Activated CD8-positive, alpha-beta memory T cell treated with anti-CD3 and anti-CD28 coated beads for 48 hours (primary cell): ENCODE measurements at regions not wholly inside any gene's neighbourhood (a gene's known extent, or its start where the extent isn't known, plus 50 kb on each side); places are given as distances from the start of the nearest gene placed in this dataset.
A peak's percentile ranks its signal among the peaks of the same experiment; 100 is the strongest.

Experiments
- DNase-seq, 3 experiments: peaks; one replicate each; pipeline ENCODE4 v3.0.0-alpha.2; 2020; ENCODE audit warnings: low read depth in 2 of 3, low spot score in 2 of 3

GRCh38 chr2:8019934-8020333 is 661.9 kb upstream of the ID2 start:
- no peak for DNase-seq

DNA sequence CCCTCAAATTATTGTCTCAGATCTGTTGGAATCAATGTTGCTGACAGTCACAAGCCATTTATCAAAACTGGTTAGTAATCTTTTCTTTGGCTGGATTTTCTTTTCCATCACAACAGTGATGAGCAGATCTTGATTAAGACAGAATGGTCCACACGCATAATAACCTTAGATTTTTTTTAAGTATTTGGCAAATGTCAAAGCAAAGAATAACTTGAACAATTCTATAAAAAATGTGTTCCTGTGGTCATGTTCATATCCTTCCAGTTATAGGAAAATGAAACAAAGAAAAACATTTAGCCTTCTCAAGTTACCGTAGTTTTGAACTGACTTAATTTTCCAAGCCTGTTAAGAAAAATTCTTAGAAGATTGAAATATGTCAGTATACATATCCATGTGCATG is 659.9 kb upstream of the ID2 start:
- DNase-seq, result no peak

- DNase-seq, result no peak
Observed at GRCh38 chr2:8022908-8023640, 658.8 kb upstream of the ID2 start.

- no peak for DNase-seq
Observed at GRCh38 chr2:8024506-8024905, 657.4 kb upstream of the ID2 start.

DNA sequence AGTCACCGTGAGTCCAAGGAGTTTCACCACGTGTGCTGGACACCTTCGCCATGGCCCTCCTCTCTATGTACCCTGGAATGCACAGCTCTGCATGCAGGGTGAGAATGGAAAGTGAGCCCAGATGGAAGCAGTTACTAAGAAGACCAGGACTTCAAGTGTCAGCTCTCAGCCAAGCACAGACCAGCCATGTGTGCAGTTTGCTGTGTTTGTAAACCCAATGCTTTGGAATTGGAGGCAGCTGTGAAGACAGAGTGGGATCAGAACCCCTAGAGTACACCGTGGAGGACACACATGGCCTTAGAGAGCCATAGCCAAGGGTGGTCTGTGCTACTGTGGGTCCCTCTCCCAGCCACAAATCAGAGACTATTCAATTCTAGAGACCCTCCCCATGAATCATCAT is 655.5 kb upstream of the ID2 start:
- no peak for DNase-seq

DNA sequence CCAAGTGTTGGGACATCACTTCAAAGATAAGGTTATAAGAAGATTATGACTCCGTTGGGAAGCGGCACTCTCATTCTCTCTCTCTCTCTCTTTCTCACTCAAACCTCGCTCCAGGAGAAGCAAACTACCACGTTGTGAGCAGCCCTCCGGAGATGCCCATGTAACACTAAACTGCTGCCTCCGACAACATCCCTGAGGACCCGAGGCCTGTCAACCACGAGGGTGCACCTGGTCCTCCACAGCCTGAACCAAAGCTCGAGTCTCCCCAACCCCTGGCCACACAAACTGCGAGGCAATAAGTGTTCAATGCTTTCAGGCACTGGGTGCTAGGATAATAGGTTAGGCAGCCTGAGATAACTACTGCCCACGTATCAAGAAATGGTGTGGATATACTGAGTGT is 654.5 kb upstream of the ID2 start:
- DNase-seq, result no peak

- no peak for DNase-seq
Observed at GRCh38 chr2:8028036-8028435, 653.8 kb upstream of the ID2 start.

DNA sequence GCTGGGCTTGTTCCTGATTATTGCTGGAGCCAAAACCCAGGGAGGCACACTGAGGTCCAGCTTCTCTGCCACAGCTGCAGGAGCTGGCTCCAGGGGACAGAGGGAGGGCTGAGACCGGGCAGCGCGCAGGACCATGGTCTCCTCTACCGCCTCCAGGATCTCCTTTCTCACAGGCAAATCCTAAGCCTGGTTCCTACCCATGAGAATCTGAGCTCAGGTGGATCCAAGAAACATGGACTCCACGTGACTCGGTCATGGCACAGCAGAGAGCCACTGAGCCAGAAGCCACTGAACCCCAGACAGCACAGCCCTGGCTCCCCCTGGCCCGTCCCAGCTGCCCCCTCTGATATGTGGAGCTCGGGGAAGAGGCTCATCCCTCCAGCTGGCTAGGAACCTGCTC is 653.4 kb upstream of the ID2 start:
- DNase-seq, result no peak

GRCh38 chr2:8028981-8029380 is 652.9 kb upstream of the ID2 start:
- no peak for DNase-seq

DNA sequence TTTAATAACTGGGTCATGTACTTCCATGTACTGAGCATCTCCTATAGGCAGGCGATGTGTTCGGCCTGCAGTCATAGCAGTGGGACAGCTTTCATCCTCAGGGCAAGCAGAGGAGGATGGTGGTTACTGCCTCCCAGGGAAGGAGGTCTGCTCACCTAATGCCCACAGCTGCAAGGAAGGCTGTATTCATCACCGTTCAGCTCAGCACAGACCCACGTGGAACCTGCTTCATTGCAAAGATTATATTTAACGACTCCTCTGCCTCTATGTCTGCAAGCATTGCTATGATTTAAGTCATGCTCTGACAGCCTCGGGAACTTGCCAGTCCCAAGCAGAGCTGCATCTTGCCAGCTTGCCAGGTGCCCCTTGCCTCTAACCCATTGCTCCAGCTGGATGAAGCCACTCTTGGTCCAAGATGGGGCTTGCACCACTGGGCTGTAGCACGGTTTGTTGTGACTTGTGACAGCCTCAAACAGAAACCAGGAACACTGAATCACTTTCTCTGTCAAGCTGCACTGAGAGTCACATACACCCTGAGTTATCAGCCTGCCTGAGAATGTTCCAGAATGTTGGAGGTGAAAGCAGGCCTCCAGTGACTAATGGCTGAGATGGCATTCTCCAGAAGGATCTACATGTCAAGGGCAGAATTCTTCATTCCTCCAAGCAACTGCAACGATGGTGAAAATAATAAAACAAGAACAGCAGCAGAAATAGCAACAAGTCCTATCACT is 651.1 kb upstream of the ID2 start:
- DNase-seq, result no peak

GRCh38 chr2:8031370-8031769 is 650.5 kb upstream of the ID2 start:
- DNase-seq, result no peak

DNA sequence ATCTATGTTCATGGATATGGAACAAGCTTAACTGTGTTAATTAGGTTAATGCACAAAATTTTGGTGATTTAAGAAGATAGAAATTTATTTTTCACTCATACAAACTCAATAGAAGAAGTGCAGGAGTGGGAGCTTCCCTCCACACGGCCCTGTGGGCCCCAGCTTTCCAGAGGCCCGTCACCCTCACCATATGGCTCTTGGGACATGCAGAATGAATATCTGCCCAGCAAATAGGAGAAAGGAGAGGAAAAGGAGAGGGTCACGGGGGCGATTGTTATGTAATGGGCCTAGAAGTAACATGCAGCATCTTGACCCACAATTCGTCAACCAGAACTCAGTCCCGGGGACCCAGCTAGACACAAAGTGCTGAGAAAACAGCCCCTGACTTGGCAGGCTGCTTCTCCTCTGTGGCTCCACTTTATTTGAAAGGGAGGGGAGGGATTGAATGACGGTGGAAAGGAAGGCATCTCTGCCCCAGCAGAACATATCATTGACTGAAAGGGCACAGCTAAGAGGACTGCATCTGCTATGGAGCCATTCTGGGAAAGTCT is 648.2 kb upstream of the ID2 start:
- DNase-seq, result no peak

- DNase-seq, result no peak
Observed at GRCh38 chr2:8036366-8036765, 645.5 kb upstream of the ID2 start.

- DNase-seq, result no peak
Observed at GRCh38 chr2:8039732-8040131, 642.1 kb upstream of the ID2 start.

- DNase-seq, result no peak
Observed at GRCh38 chr2:8043295-8043694, 638.6 kb upstream of the ID2 start.

GRCh38 chr2:8044046-8044594 is 637.7 kb upstream of the ID2 start:
- DNase-seq, result no peak

DNA sequence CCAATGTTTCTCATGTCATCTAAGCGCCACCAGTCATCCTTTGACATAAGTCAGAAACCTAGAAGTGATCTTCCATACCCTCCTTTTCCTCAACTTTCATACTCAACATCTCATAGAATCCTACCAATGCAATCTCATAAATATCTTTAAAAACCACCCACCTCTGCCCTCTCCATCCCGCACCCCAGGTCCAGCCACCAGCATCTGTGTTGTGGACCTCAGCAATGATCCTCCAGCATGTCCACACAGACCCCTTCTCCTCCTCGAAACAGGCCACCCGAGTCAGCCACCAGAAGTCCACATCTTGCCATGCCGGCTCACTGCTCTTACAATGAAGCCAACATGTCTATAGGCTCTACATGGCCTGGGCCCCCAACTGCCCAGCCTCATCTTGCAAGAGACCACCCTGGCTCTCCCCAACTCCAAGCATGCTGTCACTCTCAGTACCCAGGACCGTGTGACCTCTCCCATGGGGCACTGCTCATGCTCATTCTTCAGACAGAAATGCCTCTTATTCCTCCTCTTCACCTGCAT is 636.7 kb upstream of the ID2 start:
- no peak for DNase-seq

DNA sequence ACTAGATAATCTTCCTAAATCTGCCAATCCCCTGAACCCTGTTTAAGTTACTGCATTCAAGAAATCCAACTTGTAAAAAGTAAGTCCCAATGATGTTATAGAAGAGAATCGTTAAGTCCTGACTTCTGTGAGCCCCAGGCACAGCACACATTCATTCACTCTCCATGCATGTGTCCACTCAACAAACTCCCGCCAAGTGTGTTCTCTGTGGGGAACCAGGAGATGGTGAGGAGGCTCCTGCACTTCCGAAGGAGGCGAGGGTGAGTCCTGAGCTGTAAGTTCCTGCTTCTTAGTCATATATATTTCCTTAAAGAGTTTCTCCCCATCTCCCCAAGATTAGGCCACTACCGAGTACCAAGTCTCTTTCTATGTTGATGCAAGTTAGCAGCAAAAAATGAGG is 635.0 kb upstream of the ID2 start:
- no peak for DNase-seq

- DNase-seq, result no peak
Observed at GRCh38 chr2:8049176-8049575, 632.7 kb upstream of the ID2 start.

- DNase-seq, result peak in 2 of 3 experiments; percentile 20
Observed at GRCh38 chr2:8049851-8050571, 631.8 kb upstream of the ID2 start.

GRCh38 chr2:8053216-8053615 is 628.6 kb upstream of the ID2 start:
- DNase-seq, result no peak
